OCI-LY7 (cell line): ENCODE measurements at regions not wholly inside any gene's neighbourhood (a gene's known extent, or its start where the extent isn't known, plus 50 kb on each side); places are given as distances from the start of the nearest gene placed in this dataset.

Experiments
- EZH2phosphoT487 ChIP-seq: fragments of 200-600 bp; sonication (generic); IDR thresholded peaks from 2 replicates; pipeline ENCODE4 v1.6.1; 2018; ENCODE audit warnings: low read depth, borderline replicate concordance, mild to moderate bottlenecking, mixed run types, antibody characterized with exemption, low read length, moderate library complexity, mixed read lengths
- TF ChIP-seq, protein P1 (sequence below): fragments of 200-600 bp; sonication (generic); conservative IDR thresholded peaks from 2 replicates; pipeline ENCODE4 v1.5.1; 2014; ENCODE audit warnings: mild to moderate bottlenecking, antibody characterized with exemption, low read length, moderate library complexity, mixed read lengths

DNA sequence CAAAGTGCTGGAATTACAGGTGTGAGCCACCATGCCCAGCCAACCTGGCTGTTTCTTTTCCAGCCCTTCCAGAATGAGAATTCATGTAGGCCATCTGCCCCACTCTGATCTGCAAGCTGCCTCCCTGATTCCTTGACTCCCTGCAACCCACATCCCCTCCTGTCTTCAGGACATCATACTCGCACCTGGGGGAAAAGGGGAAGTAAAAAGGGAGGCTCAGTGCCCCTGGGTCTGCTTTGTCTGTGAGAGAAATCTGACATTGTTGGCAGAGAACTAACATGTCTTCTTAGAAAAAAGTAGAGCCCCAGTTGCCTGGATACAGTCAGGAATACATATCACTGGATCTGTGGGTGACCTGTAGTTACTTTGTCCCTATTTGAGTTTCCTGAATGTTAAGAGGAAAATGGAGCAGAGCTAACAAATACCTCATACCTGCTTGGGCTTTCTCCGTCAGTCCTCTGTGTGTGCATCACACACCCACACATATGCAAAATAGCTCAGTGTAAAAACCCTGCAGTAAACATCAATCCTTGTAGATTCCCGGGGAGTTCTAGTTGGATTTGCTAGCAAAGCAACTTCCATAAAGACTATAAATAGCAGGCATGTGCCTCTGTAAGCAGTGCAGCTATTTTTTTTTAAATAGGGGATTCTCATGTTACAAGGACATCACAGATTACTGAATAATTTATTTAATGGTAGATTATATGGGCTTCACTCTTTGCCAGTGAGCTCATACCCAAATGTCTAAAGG, 62.9 kb downstream of the TEX35 start:
- no peak for TF ChIP-seq EZH2phosphoT487
- TF ChIP-seq, protein P1, sequence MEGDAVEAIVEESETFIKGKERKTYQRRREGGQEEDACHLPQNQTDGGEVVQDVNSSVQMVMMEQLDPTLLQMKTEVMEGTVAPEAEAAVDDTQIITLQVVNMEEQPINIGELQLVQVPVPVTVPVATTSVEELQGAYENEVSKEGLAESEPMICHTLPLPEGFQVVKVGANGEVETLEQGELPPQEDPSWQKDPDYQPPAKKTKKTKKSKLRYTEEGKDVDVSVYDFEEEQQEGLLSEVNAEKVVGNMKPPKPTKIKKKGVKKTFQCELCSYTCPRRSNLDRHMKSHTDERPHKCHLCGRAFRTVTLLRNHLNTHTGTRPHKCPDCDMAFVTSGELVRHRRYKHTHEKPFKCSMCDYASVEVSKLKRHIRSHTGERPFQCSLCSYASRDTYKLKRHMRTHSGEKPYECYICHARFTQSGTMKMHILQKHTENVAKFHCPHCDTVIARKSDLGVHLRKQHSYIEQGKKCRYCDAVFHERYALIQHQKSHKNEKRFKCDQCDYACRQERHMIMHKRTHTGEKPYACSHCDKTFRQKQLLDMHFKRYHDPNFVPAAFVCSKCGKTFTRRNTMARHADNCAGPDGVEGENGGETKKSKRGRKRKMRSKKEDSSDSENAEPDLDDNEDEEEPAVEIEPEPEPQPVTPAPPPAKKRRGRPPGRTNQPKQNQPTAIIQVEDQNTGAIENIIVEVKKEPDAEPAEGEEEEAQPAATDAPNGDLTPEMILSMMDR, result no peak
